Activated T-cell treated with anti-CD3 and anti-CD28 coated beads for 48 hours (primary cell): ENCODE measurements at regions not wholly inside any gene's neighbourhood (a gene's known extent, or its start where the extent isn't known, plus 50 kb on each side); places are given as distances from the start of the nearest gene placed in this dataset.
"Not testable (repeated sequence)": the region's sequence is repeated elsewhere in the genome, so short reads cannot be mapped to it uniquely, and the experiment has no call there.

Experiments
- DNase-seq: peaks from one replicate; pipeline ENCODE4 v3.0.0-alpha.2; 2020; ENCODE audit warnings: low read depth

- DNase-seq: peak; percentile 11
These were observed 50.5 kb upstream of the TUBA3D start for GRCh38 chr2:131425231-131425941.

- DNase-seq: not testable (repeated sequence)
These were observed 51.3 kb upstream of the TUBA3D start for GRCh38 chr2:131424605-131425114.

DNA sequence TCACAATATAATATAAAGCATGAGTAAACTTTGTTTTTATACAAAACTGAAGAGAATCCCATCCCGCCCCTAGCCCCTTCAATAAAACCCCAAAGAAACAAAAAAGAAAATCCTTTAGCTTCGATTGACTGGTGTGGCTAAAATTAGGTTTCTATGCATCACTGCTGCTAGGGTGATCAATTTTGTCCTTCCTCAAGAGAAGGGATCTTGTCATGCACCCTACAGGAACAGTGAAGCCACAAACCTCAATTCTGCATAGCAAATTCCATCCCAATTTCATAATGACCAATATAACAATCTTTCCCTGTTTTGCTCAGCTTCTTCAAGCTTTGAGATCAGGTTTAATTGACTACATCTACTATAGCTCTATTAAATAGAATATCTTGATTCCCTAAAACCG is 55.2 kb upstream of the TUBA3D start:
- DNase-seq: not testable (repeated sequence)

- DNase-seq: no peak
These were observed 55.5 kb upstream of the RAB6D start for GRCh38 chr2:131419441-131419840.

GRCh38 chr2:131418625-131419024 is 54.7 kb upstream of the RAB6D start:
- no peak for DNase-seq

DNA sequence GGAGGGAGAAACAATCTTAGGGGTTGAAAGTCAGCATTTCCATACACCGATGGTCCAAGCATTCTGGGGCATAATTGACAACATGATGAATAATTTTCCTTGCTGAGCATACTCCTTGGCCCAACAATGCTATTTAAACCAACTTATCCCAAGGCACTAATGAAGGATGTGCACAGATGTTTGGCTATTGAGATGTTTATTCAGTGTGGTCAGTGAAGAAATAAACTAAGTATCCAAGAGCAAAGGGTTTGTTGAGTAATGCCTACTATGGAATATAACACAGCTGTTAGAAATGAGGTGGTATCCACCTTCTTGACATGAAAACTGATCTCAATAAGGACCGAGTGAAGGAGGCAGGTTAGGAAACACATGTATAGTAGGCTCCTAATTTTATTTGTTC is 53.9 kb upstream of the RAB6D start:
- DNase-seq: no peak

DNA sequence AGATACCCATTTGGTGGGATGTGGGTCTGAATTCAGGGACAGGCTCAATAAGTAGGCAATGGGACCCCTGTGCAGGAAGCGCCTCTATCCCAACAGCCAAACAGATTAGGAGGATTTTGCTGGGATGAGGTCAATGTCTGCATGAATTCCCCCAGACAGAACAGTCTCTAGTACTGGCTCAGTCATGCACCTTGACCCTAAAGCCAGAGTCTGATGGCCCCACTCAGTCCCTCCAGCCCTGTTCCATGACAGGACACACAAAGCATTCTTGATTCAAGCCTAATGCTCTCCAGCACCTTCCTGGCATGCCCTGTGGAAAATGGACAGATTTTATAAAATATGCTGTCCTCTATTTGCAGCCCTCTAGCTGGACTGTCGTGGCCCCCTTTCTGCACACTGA is 49.8 kb upstream of the RAB6D start:
- no peak for DNase-seq
